ACC112 (cell line): ENCODE measurements at regions not wholly inside any gene's neighbourhood (a gene's known extent, or its start where the extent isn't known, plus 50 kb on each side); places are given as distances from the start of the nearest gene placed in this dataset.

ENCODE experiments used
- H2AFZ ChIP-seq: fragments of 200-600 bp; sonication (generic); one replicate; pipeline ENCODE4 v1.6.0; 2017; ENCODE audit warnings: antibody characterized with exemption, low read length; ENCODE audit not compliant: unreplicated experiment
- H3K27ac ChIP-seq: fragments of 200-600 bp; sonication (generic); 2 replicates; pipeline ENCODE4 v1.5.1; 2014; ENCODE audit warnings: low read depth, mild to moderate bottlenecking, antibody characterized with exemption, low read length, moderate library complexity
- H3K27me3 ChIP-seq: fragments of 200-600 bp; sonication (generic); 2 replicates; pipeline ENCODE4 v1.6.1; 2014; ENCODE audit warnings: mild to moderate bottlenecking, antibody characterized with exemption, low read length, moderate library complexity, mixed read lengths; ENCODE audit not compliant: insufficient read depth
- H3K36me3 ChIP-seq: fragments of 200-600 bp; sonication (generic); 2 replicates; pipeline ENCODE4 v1.6.1; 2016; ENCODE audit warnings: mild to moderate bottlenecking, antibody characterized with exemption, low read length, moderate library complexity, mixed read lengths; ENCODE audit not compliant: insufficient read depth
- H3K4me1 ChIP-seq: fragments of 200-600 bp; sonication (generic); one replicate; pipeline ENCODE4 v1.6.1; 2016; ENCODE audit warnings: low read length, mixed read lengths; ENCODE audit not compliant: insufficient read depth, unreplicated experiment, control insufficient read depth
- H3K4me3 ChIP-seq: fragments of 200-600 bp; sonication (generic); 2 replicates; pipeline ENCODE4 v1.5.1; 2014; ENCODE audit warnings: mild to moderate bottlenecking, low read depth, low read length
- H3K79me2 ChIP-seq: fragments of 200-600 bp; sonication (generic); one replicate; pipeline ENCODE4 v1.6.0; 2016; ENCODE audit warnings: low read length; ENCODE audit not compliant: control insufficient read depth, unreplicated experiment, insufficient read depth

GRCh38 chr9:107665057-107665456, 175.5 kb upstream of the KLF4 start:
- no peaks in the 10 kb centered on the region for H3K4me1 ChIP-seq
- no peak overlapping the region for H3K27ac ChIP-seq

DNA sequence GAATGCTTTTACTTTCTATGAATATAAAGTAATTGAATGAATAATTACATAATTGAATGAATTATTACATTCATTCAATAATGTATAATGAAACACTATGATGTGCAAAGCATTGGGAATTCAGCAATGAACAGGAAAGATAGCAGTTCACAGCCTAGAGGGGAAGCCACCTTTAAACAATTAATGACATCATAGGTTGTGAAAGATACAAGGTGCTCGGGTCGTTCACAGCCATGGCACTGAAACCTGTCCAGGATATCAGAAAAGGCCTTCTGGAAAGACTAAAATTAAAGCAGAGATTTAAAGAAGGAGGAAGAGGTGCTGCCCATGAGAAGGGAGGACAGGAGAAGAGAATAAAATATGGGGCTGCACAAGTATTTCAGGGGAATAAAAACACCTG, 171.4 kb upstream of the KLF4 start:
- no peak overlapping the region for H2AFZ ChIP-seq
- no peaks in the 10 kb centered on the region for H3K27me3 ChIP-seq
- no peaks in the 10 kb centered on the region for H3K4me1 ChIP-seq
- no peaks in the 10 kb centered on the region for H3K79me2 ChIP-seq
- no peak overlapping the region for H3K4me3 ChIP-seq
- H3K36me3 ChIP-seq, result no peaks in the 10 kb centered on the region
- no peak overlapping the region for H3K27ac ChIP-seq

More at GRCh38 chr9:107665057-107665456, 175.5 kb upstream of the KLF4 start:
- H3K27me3 ChIP-seq, result no peaks in the 10 kb centered on the region
- no peaks in the 10 kb centered on the region for H3K36me3 ChIP-seq
- H2AFZ ChIP-seq, result no peak overlapping the region
- no peaks in the 10 kb centered on the region for H3K79me2 ChIP-seq
- H3K4me3 ChIP-seq, result no peak overlapping the region

DNA sequence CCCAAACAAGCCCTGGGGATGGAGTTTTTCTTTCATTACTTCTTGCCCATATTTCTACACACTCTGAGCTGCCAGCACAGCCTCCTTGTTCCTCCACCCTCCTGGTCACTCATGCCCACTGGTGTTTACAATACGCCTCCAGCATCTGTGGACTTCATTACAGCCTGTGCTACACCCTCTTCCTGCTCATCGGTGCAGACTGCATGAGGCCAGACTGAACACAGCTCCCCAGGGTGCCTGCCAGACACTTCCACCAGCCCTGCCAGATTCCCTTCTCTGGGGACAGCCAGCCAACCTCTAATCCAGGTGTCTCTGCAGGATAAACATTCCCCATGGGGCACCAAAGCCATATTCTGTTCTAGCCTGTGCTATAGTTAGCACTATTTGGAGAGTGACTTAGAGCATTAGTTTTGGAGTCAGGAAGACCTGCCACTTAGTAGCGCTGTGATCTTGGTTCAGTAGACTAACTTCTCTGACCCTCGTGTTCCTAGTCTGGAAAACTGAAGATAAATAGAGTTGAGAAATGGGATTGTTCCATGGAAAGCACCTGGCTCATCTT, 163.8 kb upstream of the KLF4 start:
- Histone ChIP-seq H3K36me3 (no peaks in the 10 kb centered on the region), H3K27me3 (no peaks in the 10 kb centered on the region), H2AFZ (no peak overlapping the region), H3K79me2 (no peaks in the 10 kb centered on the region), H3K4me3 (no peak overlapping the region), H3K4me1 (no peaks in the 10 kb centered on the region), H3K27ac (no peak overlapping the region)

DNA sequence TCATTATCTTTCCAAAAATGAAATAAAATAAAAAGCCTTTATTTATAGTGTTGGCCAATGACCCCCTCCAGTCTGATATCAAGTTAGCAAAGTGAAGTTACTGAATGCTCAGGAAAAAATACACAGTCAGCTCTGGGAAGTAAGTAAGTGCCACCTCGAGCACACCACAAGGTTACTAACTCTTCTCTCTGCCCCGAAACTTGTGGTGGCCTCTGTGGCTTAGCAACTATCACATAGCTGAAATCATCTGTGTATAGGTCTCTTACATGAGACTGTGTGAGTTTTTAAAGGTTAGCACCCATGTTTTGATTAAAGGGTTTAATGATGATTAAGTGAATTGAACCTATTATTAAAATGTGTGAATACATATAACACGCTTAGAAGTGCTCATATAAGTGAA, 161.4 kb upstream of the KLF4 start:
- no peak overlapping the region for H2AFZ ChIP-seq
- no peak overlapping the region for H3K4me3 ChIP-seq
- no peaks in the 10 kb centered on the region for H3K27me3 ChIP-seq
- no peaks in the 10 kb centered on the region for H3K36me3 ChIP-seq
- no peaks in the 10 kb centered on the region for H3K79me2 ChIP-seq
- no peaks in the 10 kb centered on the region for H3K4me1 ChIP-seq
- no peak overlapping the region for H3K27ac ChIP-seq

DNA sequence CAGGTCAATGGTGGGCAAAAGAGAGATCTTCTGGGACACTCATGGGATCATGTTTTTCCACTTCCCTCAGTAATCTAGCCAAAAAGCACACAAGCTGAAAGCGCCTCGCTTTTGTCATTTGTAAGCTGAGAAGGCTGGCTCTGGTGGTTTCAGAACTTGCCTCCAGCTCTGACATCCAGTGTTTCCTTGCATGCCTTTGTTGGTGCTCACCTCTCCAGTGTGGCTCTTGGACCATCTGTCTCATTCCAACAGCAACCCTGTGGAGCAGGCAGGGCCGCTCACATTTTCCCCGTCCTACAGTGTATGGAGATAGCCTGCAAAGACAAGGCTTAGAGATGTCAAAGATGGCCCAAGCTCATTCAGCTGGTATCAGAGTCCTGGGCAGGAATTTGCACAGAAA, 160.8 kb upstream of the KLF4 start:
- H3K36me3 ChIP-seq, result no peaks in the 10 kb centered on the region
- no peaks in the 10 kb centered on the region for H3K79me2 ChIP-seq
- no peaks in the 10 kb centered on the region for H3K27me3 ChIP-seq
- no peak overlapping the region for H3K4me3 ChIP-seq
- no peak overlapping the region for H3K27ac ChIP-seq
- H2AFZ ChIP-seq, result no peak overlapping the region
- H3K4me1 ChIP-seq, result no peaks in the 10 kb centered on the region

- H3K4me1 ChIP-seq, result no peaks in the 10 kb centered on the region
- no peak overlapping the region for H3K4me3 ChIP-seq
- H2AFZ ChIP-seq, result no peak overlapping the region
- H3K79me2 ChIP-seq, result no peaks in the 10 kb centered on the region
- H3K27me3 ChIP-seq, result no peaks in the 10 kb centered on the region
- no peaks in the 10 kb centered on the region for H3K36me3 ChIP-seq
- no peak overlapping the region for H3K27ac ChIP-seq
Measured at GRCh38 chr9:107648153-107648715, 158.7 kb upstream of the KLF4 start.

DNA sequence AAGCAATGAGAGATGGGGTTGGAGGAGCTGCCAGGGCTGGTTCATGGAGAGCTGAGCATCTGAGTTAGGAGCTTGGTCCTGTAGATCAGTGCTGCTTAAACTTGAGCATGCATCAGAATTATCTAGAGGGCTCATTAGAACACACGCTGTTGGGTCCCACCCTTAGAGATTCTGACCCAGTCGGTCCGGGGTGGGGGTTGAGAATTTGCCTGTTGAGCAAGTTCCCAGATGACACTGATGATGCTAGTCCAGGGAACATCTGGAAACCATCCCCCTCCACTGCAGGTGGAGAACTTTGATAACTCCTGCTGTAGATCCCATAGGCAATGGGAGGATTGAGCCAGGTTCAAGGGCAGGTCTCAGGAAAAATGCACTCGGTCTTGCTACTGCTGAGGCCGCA, 158.0 kb upstream of the KLF4 start:
- H3K4me3 ChIP-seq, result no peak overlapping the region
- H3K4me1 ChIP-seq, result no peaks in the 10 kb centered on the region
- H3K27me3 ChIP-seq, result no peaks in the 10 kb centered on the region
- H3K27ac ChIP-seq, result no peak overlapping the region
- no peak overlapping the region for H2AFZ ChIP-seq
- no peaks in the 10 kb centered on the region for H3K79me2 ChIP-seq
- no peaks in the 10 kb centered on the region for H3K36me3 ChIP-seq

DNA sequence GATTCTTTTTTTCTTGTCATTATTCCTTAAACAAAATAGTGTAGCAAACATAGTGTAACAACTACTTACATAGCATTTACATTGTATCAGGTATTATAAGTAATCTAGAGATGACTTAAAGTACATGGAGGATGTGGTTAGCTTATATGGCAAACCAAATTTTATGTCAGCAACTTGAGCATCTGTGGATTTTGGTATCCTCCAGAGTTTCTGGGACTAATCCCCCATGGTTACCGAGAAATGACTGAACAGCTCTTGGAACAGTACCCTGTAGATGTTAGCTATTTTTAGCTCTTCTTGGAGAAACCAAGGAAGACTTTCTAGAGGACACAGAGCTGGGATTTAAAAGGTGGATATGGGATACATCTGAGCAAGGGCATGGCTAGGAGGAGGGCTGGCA, 157.6 kb upstream of the KLF4 start:
- no peaks in the 10 kb centered on the region for H3K79me2 ChIP-seq
- H3K4me1 ChIP-seq, result no peaks in the 10 kb centered on the region
- H3K27me3 ChIP-seq, result no peaks in the 10 kb centered on the region
- H3K4me3 ChIP-seq, result no peak overlapping the region
- H3K27ac ChIP-seq, result no peak overlapping the region
- H3K36me3 ChIP-seq, result no peaks in the 10 kb centered on the region
- H2AFZ ChIP-seq, result no peak overlapping the region

GRCh38 chr9:107645464-107645833, 155.9 kb upstream of the KLF4 start:
- no peaks in the 10 kb centered on the region for H3K79me2 ChIP-seq

GRCh38 chr9:107644733-107645463, 155.3 kb upstream of the KLF4 start:
- Histone ChIP-seq H3K4me1 (no peaks in the 10 kb centered on the region), H2AFZ (no peak overlapping the region), H3K27ac (no peak overlapping the region), H3K36me3 (no peaks in the 10 kb centered on the region), H3K27me3 (no peaks in the 10 kb centered on the region), H3K4me3 (no peak overlapping the region), H3K79me2 (no peaks in the 10 kb centered on the region)

More at GRCh38 chr9:107645464-107645833, 155.9 kb upstream of the KLF4 start:
- H3K27ac ChIP-seq, result no peak overlapping the region
- H3K4me1 ChIP-seq, result no peaks in the 10 kb centered on the region
- H3K36me3 ChIP-seq, result no peaks in the 10 kb centered on the region
- H3K4me3 ChIP-seq, result no peak overlapping the region
- H3K27me3 ChIP-seq, result no peaks in the 10 kb centered on the region
- no peak overlapping the region for H2AFZ ChIP-seq

DNA sequence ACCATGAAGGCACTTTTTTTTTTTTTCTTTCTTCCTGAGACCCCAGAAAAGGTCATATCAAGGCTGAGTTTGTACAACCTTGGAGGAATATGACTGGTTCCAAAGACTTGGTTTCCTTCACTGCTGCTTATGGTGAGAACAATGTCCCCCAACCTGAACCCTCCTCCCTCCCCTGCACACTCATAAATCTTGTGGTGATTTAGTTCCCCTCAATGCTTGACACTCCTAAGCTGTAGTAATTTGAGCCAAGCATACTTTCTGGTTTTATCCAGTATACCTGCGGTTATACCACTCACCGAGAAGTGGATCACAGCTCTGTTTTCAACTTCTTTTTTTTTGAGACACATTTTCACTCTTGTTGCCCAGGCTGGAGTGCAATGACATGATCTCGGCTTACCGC, 149.9 kb upstream of the KLF4 start:
- Histone ChIP-seq H3K27ac (peak overlapping the region; percentile 96), H3K27me3 (no peaks in the 10 kb centered on the region), H3K4me1 (peaks cover 31% of the 10 kb centered on the region), H3K36me3 (no peaks in the 10 kb centered on the region), H3K4me3 (0 out of 2 replicates have a peak overlapping the region, but pooled peaks have one; percentile 80), H3K79me2 (no peaks in the 10 kb centered on the region), H2AFZ (no peak overlapping the region)
